ENCODE measurements at regions not wholly inside any gene's neighbourhood (a gene's known extent, or its start where the extent isn't known, plus 50 kb on each side); places are given as distances from the start of the nearest gene placed in this dataset.

GRCh38 chr16:52696126-52696525 lies 149.2 kb upstream of the TOX3 start:
- Histone ChIP-seq H3K27ac (ENCODE audit: control insufficient read depth, insufficient read depth, low read length) (no peak overlapping the region), H3K79me2 (ENCODE audit: control insufficient read depth, insufficient read depth, low read length) (no peaks in the 10 kb centered on the region), H2AFZ (ENCODE audit: control insufficient read depth, low read length) (no peak overlapping the region), H3K9ac (ENCODE audit: control insufficient read depth, extremely low read depth, insufficient read depth, low read length) (no peak overlapping the region), H3K36me3 (ENCODE audit: control insufficient read depth in 2 of 2, extremely low read depth in 1 of 2, insufficient read depth in 2 of 2, low read length in 2 of 2) (no peaks in the 10 kb centered on the region), H3K27me3 (ENCODE audit: control insufficient read depth, extremely low read depth, insufficient read depth, low read length) (no peaks in the 10 kb centered on the region), H3K9me3 (ENCODE audit: control insufficient read depth, low read depth, low read length) (no peaks in the 10 kb centered on the region), H4K20me1 (ENCODE audit: control insufficient read depth, extremely low read depth, insufficient read depth, low read length) (no peaks in the 10 kb centered on the region), H3K4me2 (ENCODE audit: control insufficient read depth, extremely low read depth, insufficient read depth, low read depth, low read length) (no peak overlapping the region), H3K9me1 (ENCODE audit: control insufficient read depth, extremely low read depth, insufficient read depth, low read length) (no peaks in the 10 kb centered on the region), H3K4me3 (ENCODE audit: control insufficient read depth in 2 of 3, extremely low read depth in 1 of 3, insufficient read depth in 2 of 3, low read depth in 1 of 3, low read length in 3 of 3) (no peak overlapping the region), H3K4me1 (ENCODE audit: control insufficient read depth, extremely low read depth, insufficient read depth, low read length) (no peaks in the 10 kb centered on the region)
- TF ChIP-seq CTCF (optimal IDR thresholded peaks at IDR 0.05 in 1 of 3, IDR thresholded peaks at IDR 0.05 in 1 of 3, conservative IDR thresholded peaks at IDR 0.05 in 1 of 3; ENCODE audit: extremely low read depth in 1 of 3, insufficient read depth in 2 of 3, low read length in 3 of 3), result no peak
- TF ChIP-seq EZH2 (IDR thresholded peaks at IDR 0.05; ENCODE audit: low read length), result no peak
- DNase-seq (ENCODE audit: low read depth, low spot score), result no peak
- dilution Hi-C loops (cut with MboI; ENCODE audit: extremely low pct_ligation_motif_present, low sequenced_read_pairs), result no loop called here
- FAIRE-seq, result no peak

DNA sequence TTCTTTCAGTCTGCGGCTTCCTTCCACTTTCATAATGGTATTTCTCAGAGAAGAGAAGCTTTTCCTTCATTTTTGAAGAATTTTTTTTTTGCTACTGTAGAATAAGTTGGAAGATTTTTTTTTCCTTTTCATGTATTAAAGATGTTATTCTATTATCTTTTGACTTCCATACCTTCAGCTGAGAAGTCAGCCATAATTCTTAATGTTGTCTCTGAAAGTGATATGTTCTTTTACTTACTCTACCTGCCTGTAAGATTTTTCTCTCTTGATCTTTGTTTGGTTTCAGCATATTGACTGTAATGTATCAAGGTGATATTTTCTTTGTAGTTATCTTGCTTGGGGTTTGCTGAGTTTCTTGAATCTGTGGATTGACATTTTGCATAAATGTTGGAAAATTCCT lies 143.5 kb upstream of the TOX3 start:
- no peaks in the 10 kb centered on the region for H3K79me2 ChIP-seq (ENCODE audit: control insufficient read depth, insufficient read depth, low read length)
- no peak overlapping the region for H3K4me2 ChIP-seq (ENCODE audit: control insufficient read depth, extremely low read depth, insufficient read depth, low read depth, low read length)
- TF ChIP-seq EZH2 (IDR thresholded peaks at IDR 0.05; ENCODE audit: low read length), result no peak
- TF ChIP-seq CTCF (optimal IDR thresholded peaks at IDR 0.05 in 1 of 3, IDR thresholded peaks at IDR 0.05 in 1 of 3, conservative IDR thresholded peaks at IDR 0.05 in 1 of 3; ENCODE audit: extremely low read depth in 1 of 3, insufficient read depth in 2 of 3, low read length in 3 of 3), result no peak
- no peak overlapping the region for H3K4me3 ChIP-seq (ENCODE audit: control insufficient read depth in 2 of 3, extremely low read depth in 1 of 3, insufficient read depth in 2 of 3, low read depth in 1 of 3, low read length in 3 of 3)
- H3K9ac ChIP-seq (ENCODE audit: control insufficient read depth, extremely low read depth, insufficient read depth, low read length), result no peak overlapping the region
- no peaks in the 10 kb centered on the region for H3K9me1 ChIP-seq (ENCODE audit: control insufficient read depth, extremely low read depth, insufficient read depth, low read length)
- no peaks in the 10 kb centered on the region for H3K27me3 ChIP-seq (ENCODE audit: control insufficient read depth, extremely low read depth, insufficient read depth, low read length)
- DNase-seq (ENCODE audit: low read depth, low spot score) (no peak), FAIRE-seq (no peak)
- no peaks in the 10 kb centered on the region for H4K20me1 ChIP-seq (ENCODE audit: control insufficient read depth, extremely low read depth, insufficient read depth, low read length)
- H2AFZ ChIP-seq (ENCODE audit: control insufficient read depth, low read length), result no peak overlapping the region
- no peaks in the 10 kb centered on the region for H3K4me1 ChIP-seq (ENCODE audit: control insufficient read depth, extremely low read depth, insufficient read depth, low read length)
- H3K9me3 ChIP-seq (ENCODE audit: control insufficient read depth, low read depth, low read length), result no peaks in the 10 kb centered on the region
- no peak overlapping the region for H3K27ac ChIP-seq (ENCODE audit: control insufficient read depth, insufficient read depth, low read length)
- dilution Hi-C loops (cut with MboI; ENCODE audit: extremely low pct_ligation_motif_present, low sequenced_read_pairs), result no loop called here
- H3K36me3 ChIP-seq (ENCODE audit: control insufficient read depth in 2 of 2, extremely low read depth in 1 of 2, insufficient read depth in 2 of 2, low read length in 2 of 2), result no peaks in the 10 kb centered on the region

Measured in keratinocyte (primary cell).